Retinal pigment epithelial cell (primary cell): ENCODE measurements at regions not wholly inside any gene's neighbourhood (a gene's known extent, or its start where the extent isn't known, plus 50 kb on each side); places are given as distances from the start of the nearest gene placed in this dataset.

ENCODE experiments used
- DNase-seq: peaks from one replicate; pipeline ENCODE4 v3.0.0-alpha.2; 2010; ENCODE audit warnings: low read depth
- H3K4me3 ChIP-seq: 2 replicates; pipeline ENCODE4 v1.5.1; 2011; ENCODE audit warnings: mild to moderate bottlenecking, low read length, control low read depth, moderate library complexity
- CTCF ChIP-seq: conservative IDR thresholded peaks from 2 replicates; pipeline ENCODE4 v1.5.1; 2011; ENCODE audit warnings: low read depth, low read length, control low read depth, inconsistent platforms

GRCh38 chr2:208565690-208566416, 159.3 kb downstream of the PTH2R start:
- no peak for DNase-seq
- no peak overlapping the region for H3K4me3 ChIP-seq
- no peak for TF ChIP-seq CTCF

- DNase-seq: no peak
- TF ChIP-seq CTCF: no peak
- H3K4me3 ChIP-seq: no peak overlapping the region
Measured at GRCh38 chr2:208568203-208568602, 161.6 kb downstream of the PTH2R start.

GRCh38 chr2:208570066-208570465, 163.5 kb downstream of the PTH2R start:
- no peak for TF ChIP-seq CTCF
- no peak overlapping the region for H3K4me3 ChIP-seq
- DNase-seq: no peak

- no peak for DNase-seq
- TF ChIP-seq CTCF: peak; percentile 15
- no peak overlapping the region for H3K4me3 ChIP-seq
Measured at GRCh38 chr2:208570851-208571763, 164.5 kb downstream of the PTH2R start.

GRCh38 chr2:208571764-208572131, 165.2 kb downstream of the PTH2R start:
- no peak for TF ChIP-seq CTCF
- no peak overlapping the region for H3K4me3 ChIP-seq
- DNase-seq: no peak

GRCh38 chr2:208573569-208573968, 167.0 kb downstream of the PTH2R start:
- no peak overlapping the region for H3K4me3 ChIP-seq
- no peak for TF ChIP-seq CTCF
- no peak for DNase-seq
